GM12878 (cell line): ENCODE measurements at regions not wholly inside any gene's neighbourhood (a gene's known extent, or its start where the extent isn't known, plus 50 kb on each side); places are given as distances from the start of the nearest gene placed in this dataset.

ENCODE experiments used
- ATAC-seq: fragments of 200-7000 bp; cut with Tn5 transposase; 3 replicates; pipeline ENCODE4 v1.9.1; 2020; ENCODE audit warnings: mild to moderate bottlenecking, moderate library complexity
- BruUV-seq: library from RNA; stranded (reverse); fragments of 400-500 nt; replicated peaks from 2 replicates; lab custom pipeline; 2021; lab: Mats Ljungman, UMichigan
- CTCF ChIA-PET: fragments of 300-600 bp; sonication (Branson Sonifier 250); formaldehyde crosslinking; extraction: SDS; loops from one replicate; lab custom pipeline; 2021; ENCODE audit warnings: inconsistent platforms; lab: Yijun Ruan, JAX
- POLR2A ChIA-PET: fragments of 350-600 bp; formaldehyde crosslinking; extraction: SDS; loops from one replicate; lab custom pipeline; 2021; ENCODE audit warnings: inconsistent platforms; lab: Charles Lee
- RAD21 ChIA-PET: fragments of 300-600 bp; sonication (Branson Sonifier 250); formaldehyde crosslinking; loops from one replicate; lab custom pipeline; 2023; ENCODE audit warnings: antibody characterized with exemption; ENCODE audit not compliant: unreplicated experiment; lab: Charles Lee
- SMC1A ChIA-PET: fragments of 300-600 bp; sonication (Branson Sonifier 250); formaldehyde crosslinking; loops from one replicate; lab custom pipeline; 2023; ENCODE audit not compliant: unreplicated experiment, uncharacterized antibody; lab: Charles Lee
- DNase-seq: peaks from one replicate; pipeline ENCODE4 v3.0.0-alpha.2; 2011; ENCODE audit warnings: low read depth, low spot score
- FAIRE-seq: peaks from 3 replicates; lab custom pipeline; 2011; peaks lifted over from hg19 to GRCh38; lab: Jason Lieb, UNC
- H2AFZ ChIP-seq: 2 replicates; pipeline ENCODE4 v1.6.0; 2011; ENCODE audit warnings: low read depth, low read length, control low read depth; ENCODE audit not compliant: control insufficient read depth
- H3K27ac ChIP-seq: 2 replicates; pipeline ENCODE4 v1.5.1; 2011; ENCODE audit warnings: control low read depth; ENCODE audit not compliant: control insufficient read depth, insufficient read depth
- H3K27me3 ChIP-seq, 2 experiments: replicated peaks in 1 of 2; 2 replicates each; pipeline versions ENCODE4 v1.6.0 to v1.6.1; 2011; ENCODE audit warnings: low read length in 1 of 2; ENCODE audit not compliant: control insufficient read depth in 2 of 2, insufficient read depth in 2 of 2
- H3K36me3 ChIP-seq, 2 experiments: 2 replicates each; pipeline ENCODE4 v1.5.1; 2011; ENCODE audit warnings: low read length in 1 of 2; ENCODE audit not compliant: control insufficient read depth in 2 of 2, insufficient read depth in 2 of 2
- H3K4me1 ChIP-seq: 2 replicates; pipeline ENCODE4 v1.6.1; 2011; ENCODE audit warnings: mild to moderate bottlenecking, low read length, moderate library complexity, mixed read lengths; ENCODE audit not compliant: control insufficient read depth, insufficient read depth
- H3K4me2 ChIP-seq: 2 replicates; pipeline ENCODE4 v1.6.0; 2011; ENCODE audit warnings: control low read depth; ENCODE audit not compliant: control insufficient read depth, insufficient read depth
- H3K4me3 ChIP-seq: fragments of 200-600 bp; sonication (generic); 2 replicates; pipeline ENCODE4 v1.5.1; 2016
- H3K79me2 ChIP-seq: 2 replicates; pipeline ENCODE4 v1.6.0; 2011; ENCODE audit warnings: low read length; ENCODE audit not compliant: control insufficient read depth, insufficient read depth
- H3K9ac ChIP-seq: 2 replicates; pipeline ENCODE4 v1.8.0; 2011; ENCODE audit warnings: low read length, control low read depth, mixed read lengths; ENCODE audit not compliant: control insufficient read depth, insufficient read depth
- H3K9me3 ChIP-seq: replicated peaks from 3 replicates; pipeline ENCODE4 v1.5.1; 2011; ENCODE audit warnings: mild to moderate bottlenecking, low read length; ENCODE audit not compliant: control insufficient read depth, insufficient read depth
- H4K20me1 ChIP-seq: 2 replicates; pipeline ENCODE4 v1.6.0; 2011; ENCODE audit not compliant: control insufficient read depth, insufficient read depth
- ASH2L ChIP-seq: fragments of 300-600, 200-600 bp; sonication (generic); IDR thresholded peaks from 2 replicates; pipeline ENCODE4 v1.6.1; 2017; ENCODE audit warnings: low read depth, mild to moderate bottlenecking, borderline replicate concordance
- ATF3 ChIP-seq: IDR thresholded peaks from 2 replicates; pipeline ENCODE4 v1.6.1; 2011; ENCODE audit warnings: low read depth, mild to moderate bottlenecking, low read length, moderate library complexity, borderline replicate concordance; ENCODE audit errors: extremely low read depth
- ELK1 ChIP-seq: IDR thresholded peaks from 2 replicates; pipeline ENCODE4 v1.6.1; 2012; ENCODE audit warnings: low read depth, low read length, improper control_type of control experiment
- GATAD2B ChIP-seq: fragments of 450-650 bp; conservative IDR thresholded peaks from 2 replicates; pipeline ENCODE4 v1.6.1; 2017; ENCODE audit warnings: low read depth, mild to moderate bottlenecking, moderate library complexity
- HDGF ChIP-seq: fragments of 450-650 bp; IDR thresholded peaks from 2 replicates; pipeline ENCODE4 v1.6.1; 2016; ENCODE audit warnings: antibody characterized with exemption
- MEF2A ChIP-seq: IDR thresholded peaks from 2 replicates; pipeline ENCODE4 v1.6.1; 2011; ENCODE audit warnings: low read depth, mild to moderate bottlenecking, low read length, moderate library complexity; ENCODE audit not compliant: insufficient read depth
- RUNX3 ChIP-seq: IDR thresholded peaks from 2 replicates; pipeline ENCODE4 v1.6.1; 2012; ENCODE audit warnings: low read length, inconsistent platforms
- SIN3A ChIP-seq: IDR thresholded peaks from 2 replicates; pipeline ENCODE4 v1.6.1; 2012; ENCODE audit warnings: low read depth, low read length, improper control_type of control experiment
- SMARCA5 ChIP-seq: fragments of 450-650 bp; IDR thresholded peaks from 2 replicates; pipeline ENCODE4 v1.6.1; 2017; ENCODE audit warnings: mild to moderate bottlenecking
- SRF ChIP-seq, 2 experiments: IDR thresholded peaks; 2 replicates each; pipeline ENCODE4 v1.6.1; 2011; ENCODE audit warnings: low read depth in 2 of 2, low read length in 2 of 2, mild to moderate bottlenecking in 1 of 2, moderate library complexity in 1 of 2
- STAT1 ChIP-seq: fragments of 450-650 bp; conservative IDR thresholded peaks from 2 replicates; pipeline ENCODE4 v1.6.1; 2014; ENCODE audit warnings: antibody characterized with exemption, mild to moderate bottlenecking
- YBX1 ChIP-seq: fragments of 450-650 bp; IDR thresholded peaks from 2 replicates; pipeline ENCODE4 v1.6.1; 2016; ENCODE audit warnings: antibody characterized with exemption
- ZNF217 ChIP-seq: fragments of 450-650 bp; IDR thresholded peaks from 2 replicates; pipeline ENCODE4 v1.6.1; 2017; ENCODE audit warnings: antibody characterized with exemption, mild to moderate bottlenecking
- ZNF24 ChIP-seq: fragments of 450-650 bp; IDR thresholded peaks from 2 replicates; pipeline ENCODE4 v1.6.1; 2017; ENCODE audit warnings: antibody characterized with exemption, mild to moderate bottlenecking
- ZZZ3 ChIP-seq: IDR thresholded peaks from 2 replicates; pipeline ENCODE4 v1.6.1; 2011; ENCODE audit warnings: low read depth; ENCODE audit not compliant: control insufficient read depth, insufficient read length
- WGBS: methylation state at CpG from one replicate; pipeline ENCODE4 v1.1.6; 2016; ENCODE audit warnings: low lambda C conversion rate; ENCODE audit not compliant: insufficient replicate concordance, insufficient coverage; ENCODE audit errors: missing lambda C conversion rate; 5-methylcytosine and 5-hydroxymethylcytosine counted together
- in situ Hi-C: fragments of 300-500 bp; cut with MboI; formaldehyde crosslinking; loops from 9 replicates; pipeline ENCODE4 v1.14.3; 2018; ENCODE audit warnings: mixed read lengths
- intact Hi-C: fragments of 100-400 bp; cut with micrococcal nuclease; formaldehyde crosslinking; loops from one replicate; pipeline ENCODE4 v1.14.2; 2022; ENCODE audit not compliant: unreplicated experiment
- TF ChIP-seq, protein P1 (sequence below): fragments of 450-650 bp; IDR thresholded peaks from 2 replicates; pipeline ENCODE4 v1.6.1; 2016; ENCODE audit warnings: mild to moderate bottlenecking, moderate library complexity, borderline replicate concordance

- BruUV-seq = no TSS peak
- peaks cover 21% of the 10 kb centered on the region for H3K4me1 ChIP-seq
- intact Hi-C loops = no loop called here
- ChIA-PET SMC1A (interaction anchor here (3.6 kb wide), 1 partner anchor 249 kb away, joined by 13 read pairs; no protein-coding TSS in a partner anchor), RAD21 (interaction anchor here (0.7 to 0.9 kb wide), 3 partner anchors 39 to 249 kb away, joined by 3 to 4 read pairs (median 3); partner anchors contain the start of gene PIAS1), POLR2A (interaction anchor here (0.7 kb wide), 1 partner anchor 17 kb away, joined by 5 read pairs; no protein-coding TSS in a partner anchor), CTCF (interaction anchor here (0.6 to 1.5 kb wide), 5 partner anchors 32 to 318 kb away, joined by 3 to 4 read pairs (median 3); no protein-coding TSS in a partner anchor)
- ATAC-seq (no peak), DNase-seq (no peak), FAIRE-seq (no peak)
- H2AFZ ChIP-seq = no peak overlapping the region
- TF ChIP-seq ZNF24 (no peak), ASH2L (no peak), ZNF217 (no peak), ELK1 (no peak), SRF (IDR thresholded peaks at IDR 0.05; ENCODE audit: low read depth in 2 of 2, low read length in 2 of 2) (no peak), YBX1 (no peak), SIN3A (no peak), SMARCA5 (no peak), GATAD2B (no peak), STAT1 (no peak), ZZZ3 (no peak), ATF3 (no peak), HDGF (no peak), MEF2A (no peak), RUNX3 (no peak)
- TF ChIP-seq, protein P1, sequence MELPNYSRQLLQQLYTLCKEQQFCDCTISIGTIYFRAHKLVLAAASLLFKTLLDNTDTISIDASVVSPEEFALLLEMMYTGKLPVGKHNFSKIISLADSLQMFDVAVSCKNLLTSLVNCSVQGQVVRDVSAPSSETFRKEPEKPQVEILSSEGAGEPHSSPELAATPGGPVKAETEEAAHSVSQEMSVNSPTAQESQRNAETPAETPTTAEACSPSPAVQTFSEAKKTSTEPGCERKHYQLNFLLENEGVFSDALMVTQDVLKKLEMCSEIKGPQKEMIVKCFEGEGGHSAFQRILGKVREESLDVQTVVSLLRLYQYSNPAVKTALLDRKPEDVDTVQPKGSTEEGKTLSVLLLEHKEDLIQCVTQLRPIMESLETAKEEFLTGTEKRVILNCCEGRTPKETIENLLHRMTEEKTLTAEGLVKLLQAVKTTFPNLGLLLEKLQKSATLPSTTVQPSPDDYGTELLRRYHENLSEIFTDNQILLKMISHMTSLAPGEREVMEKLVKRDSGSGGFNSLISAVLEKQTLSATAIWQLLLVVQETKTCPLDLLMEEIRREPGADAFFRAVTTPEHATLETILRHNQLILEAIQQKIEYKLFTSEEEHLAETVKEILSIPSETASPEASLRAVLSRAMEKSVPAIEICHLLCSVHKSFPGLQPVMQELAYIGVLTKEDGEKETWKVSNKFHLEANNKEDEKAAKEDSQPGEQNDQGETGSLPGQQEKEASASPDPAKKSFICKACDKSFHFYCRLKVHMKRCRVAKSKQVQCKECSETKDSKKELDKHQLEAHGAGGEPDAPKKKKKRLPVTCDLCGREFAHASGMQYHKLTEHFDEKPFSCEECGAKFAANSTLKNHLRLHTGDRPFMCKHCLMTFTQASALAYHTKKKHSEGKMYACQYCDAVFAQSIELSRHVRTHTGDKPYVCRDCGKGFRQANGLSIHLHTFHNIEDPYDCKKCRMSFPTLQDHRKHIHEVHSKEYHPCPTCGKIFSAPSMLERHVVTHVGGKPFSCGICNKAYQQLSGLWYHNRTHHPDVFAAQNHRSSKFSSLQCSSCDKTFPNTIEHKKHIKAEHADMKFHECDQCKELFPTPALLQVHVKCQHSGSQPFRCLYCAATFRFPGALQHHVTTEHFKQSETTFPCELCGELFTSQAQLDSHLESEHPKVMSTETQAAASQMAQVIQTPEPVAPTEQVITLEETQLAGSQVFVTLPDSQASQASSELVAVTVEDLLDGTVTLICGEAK = no peak
- H3K27me3 ChIP-seq = no peaks in the 10 kb centered on the region
- no peak overlapping the region for H3K4me3 ChIP-seq
- in situ Hi-C loops = no loop called here
- H3K4me2 ChIP-seq = no peak overlapping the region
- peaks cover 13% of the 10 kb centered on the region for H3K9me3 ChIP-seq
- no peak overlapping the region for H3K9ac ChIP-seq
- H3K79me2 ChIP-seq = no peaks in the 10 kb centered on the region
- no peak overlapping the region for H3K27ac ChIP-seq
- H3K36me3 ChIP-seq = no peaks in the 10 kb centered on the region; a peak in 1 of 4 replicates
- WGBS = 82% methylated on average over 1 of the region's 1 CpG
- no peaks in the 10 kb centered on the region for H4K20me1 ChIP-seq
Measured at GRCh38 chr15:67905628-67906027, 65.8 kb upstream of the RNU6-1 start.
